Effector CD4-positive, alpha-beta T cell (primary cell): ENCODE measurements at regions not wholly inside any gene's neighbourhood (a gene's known extent, or its start where the extent isn't known, plus 50 kb on each side); places are given as distances from the start of the nearest gene placed in this dataset.
A peak's percentile ranks its signal among the peaks of the same experiment; 100 is the strongest.

ENCODE experiments used
- DNase-seq: peaks from one replicate; pipeline ENCODE4 v3.0.0-alpha.2; 2020

DNA sequence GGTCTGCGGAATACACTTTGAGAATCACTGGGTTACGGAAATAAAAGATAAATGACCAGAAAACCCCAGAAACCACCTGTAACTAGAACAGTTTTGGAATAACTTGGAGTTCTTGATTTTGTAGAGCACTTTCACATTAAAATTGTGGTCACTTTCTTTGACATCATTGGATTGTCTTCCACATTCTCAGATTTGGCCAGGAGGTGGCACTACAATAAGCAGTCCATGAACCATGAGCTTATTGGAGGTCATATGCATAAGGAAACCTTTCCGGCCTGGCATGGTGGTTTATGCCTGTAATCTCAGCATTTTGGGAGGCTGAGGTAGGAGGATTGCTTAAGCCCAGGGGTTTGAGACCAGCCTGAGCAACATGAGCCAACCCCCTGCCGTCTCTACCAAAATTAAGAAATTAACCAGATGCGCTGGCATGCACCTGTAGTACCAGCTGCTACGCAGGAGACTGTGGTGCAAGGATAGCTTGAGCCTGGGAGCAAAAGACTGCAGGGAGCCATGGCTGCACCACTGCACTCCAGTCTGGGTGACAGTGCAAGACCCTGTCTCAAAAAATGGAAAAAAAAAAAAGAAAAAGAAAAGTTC is 107.7 kb upstream of the CAND1 start:
- DNase-seq: peak; percentile 3

DNA sequence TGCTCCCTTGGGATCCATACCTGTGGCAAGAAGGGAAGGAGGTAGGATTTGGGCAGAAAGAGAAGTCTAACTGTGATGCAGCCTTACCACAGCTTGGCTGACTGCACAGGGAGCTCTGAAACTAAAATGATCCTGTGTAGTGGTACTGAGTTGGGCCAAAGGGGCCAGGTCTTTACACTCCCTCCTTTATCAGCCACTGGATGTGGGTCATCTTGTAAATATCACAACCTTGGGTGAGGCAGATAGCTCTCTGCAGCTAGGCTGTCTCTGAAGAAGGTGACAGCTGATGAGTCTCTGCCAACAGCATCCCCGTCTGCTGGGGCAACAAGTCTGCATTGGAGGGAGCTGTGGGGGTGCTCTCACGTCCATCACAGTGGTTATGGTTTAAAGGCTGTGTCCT is 95.9 kb upstream of the CAND1 start:
- no peak for DNase-seq

DNA sequence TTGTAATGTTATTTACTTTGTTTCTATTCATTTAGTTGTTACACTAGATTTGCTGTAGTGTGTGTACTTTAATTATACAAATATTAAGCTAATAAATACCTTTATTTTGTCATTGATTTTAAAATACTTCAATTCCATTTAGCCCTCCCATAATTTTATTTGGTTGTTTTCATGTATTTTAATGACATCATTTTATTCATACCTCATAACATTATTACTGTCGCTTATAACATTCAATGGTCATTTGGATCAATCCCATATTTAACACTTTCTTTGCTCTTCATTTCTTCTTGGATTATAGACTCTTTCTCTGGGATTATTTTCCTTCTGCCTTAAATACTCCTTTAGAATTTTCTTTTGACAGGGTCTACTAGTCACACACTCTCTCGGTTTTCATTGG is 86.6 kb upstream of the CAND1 start:
- DNase-seq: no peak

GRCh38 chr12:67193704-67194103 is 75.5 kb upstream of the CAND1 start:
- DNase-seq: no peak

DNA sequence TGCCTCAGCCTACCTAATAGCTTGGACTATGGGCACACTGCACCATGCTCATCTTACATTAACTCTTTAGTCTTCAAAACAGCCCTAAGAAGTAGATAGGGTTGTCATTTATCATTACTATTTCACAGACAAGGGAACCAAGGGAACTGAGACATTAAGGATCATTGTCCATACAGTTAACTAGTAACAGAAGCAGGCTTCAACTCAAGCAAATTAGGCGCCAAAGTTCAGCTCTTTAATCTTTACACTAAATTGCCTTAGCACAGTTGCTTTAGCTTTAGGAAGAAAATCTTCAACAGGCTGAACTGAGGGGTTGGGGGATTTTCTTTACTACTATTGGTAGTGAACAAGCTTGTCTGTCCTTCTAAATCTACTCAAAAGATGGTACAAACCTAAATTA is 68.8 kb upstream of the CAND1 start:
- DNase-seq: no peak

DNA sequence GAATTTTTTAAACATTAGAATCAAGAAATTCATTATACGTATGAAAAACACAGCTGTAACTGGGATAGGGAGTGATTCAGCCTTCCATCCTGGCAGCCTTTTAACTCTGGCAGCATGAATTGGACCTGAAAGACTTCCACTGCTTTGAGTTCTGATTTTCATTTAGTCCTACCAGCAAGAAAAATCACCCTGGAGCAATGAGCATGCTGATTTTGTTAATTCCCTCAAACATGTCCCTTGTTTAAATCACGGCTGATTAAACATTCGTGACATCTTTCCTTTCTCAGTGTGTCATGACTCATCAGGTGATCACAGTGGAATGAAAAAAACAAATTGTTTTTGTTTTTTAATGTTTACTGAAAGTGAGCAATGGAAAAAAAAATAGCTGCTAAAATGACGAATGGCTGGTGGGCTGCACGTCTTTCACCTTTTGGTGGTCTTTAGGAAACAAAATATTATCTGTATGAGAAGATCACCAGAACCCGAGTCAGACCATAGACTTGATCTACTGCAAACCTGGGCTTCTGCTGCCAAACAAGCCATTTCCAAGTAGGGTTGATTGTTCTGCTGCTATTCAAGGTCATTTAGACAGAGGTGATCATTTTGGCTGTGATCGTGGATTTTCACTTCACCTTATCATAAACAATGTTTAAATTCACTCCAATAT is 67.0 kb upstream of the CAND1 start:
- no peak for DNase-seq

GRCh38 chr12:67202678-67203012 is 66.5 kb upstream of the CAND1 start:
- DNase-seq: no peak

- no peak for DNase-seq
Measured at GRCh38 chr12:67208281-67209067, 60.7 kb upstream of the CAND1 start.

GRCh38 chr12:67211029-67211428 is 58.1 kb upstream of the CAND1 start:
- DNase-seq: no peak

DNA sequence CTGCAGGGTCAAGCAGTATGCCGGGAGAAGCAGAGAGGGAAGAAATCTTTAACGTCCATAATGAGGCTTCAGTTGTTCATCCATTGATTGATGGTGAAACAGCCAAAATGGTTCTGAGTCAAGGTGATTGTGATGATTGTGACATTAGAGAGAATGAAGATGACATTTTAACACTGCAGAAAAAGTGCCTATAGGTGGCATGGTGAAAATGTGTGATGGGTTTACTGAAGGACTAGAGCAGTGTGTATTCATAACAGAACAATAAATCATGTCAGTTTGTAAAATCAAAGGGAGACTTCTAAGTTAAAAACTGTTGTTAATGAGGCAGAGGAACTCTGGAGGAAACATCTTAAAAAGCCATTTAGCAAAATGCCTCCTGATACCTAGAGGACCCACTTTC is 57.7 kb upstream of the CAND1 start:
- DNase-seq: no peak

DNA sequence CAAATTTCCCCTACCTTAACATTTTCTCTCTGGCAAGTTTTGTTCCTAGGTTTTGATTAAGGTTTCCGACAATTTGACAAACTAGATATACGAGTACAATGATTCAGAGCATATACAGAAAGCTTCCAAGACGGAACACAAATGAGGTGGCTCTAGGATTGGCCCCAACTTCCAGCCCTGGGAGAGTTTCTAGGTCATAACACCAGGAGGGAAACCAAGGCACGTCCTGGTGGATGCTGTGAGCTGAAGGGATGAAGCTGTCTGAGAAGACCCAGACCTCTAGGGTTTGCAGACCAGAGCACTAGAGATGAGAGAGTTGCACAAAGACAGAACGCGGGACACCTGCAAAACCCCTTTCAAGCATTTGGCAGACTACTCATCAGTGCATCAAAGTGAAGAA is 51.5 kb upstream of the CAND1 start:
- no peak for DNase-seq
